Progenitor cell of endocrine pancreas (in vitro differentiated cells): ENCODE measurements at regions not wholly inside any gene's neighbourhood (a gene's known extent, or its start where the extent isn't known, plus 50 kb on each side); places are given as distances from the start of the nearest gene placed in this dataset.
A peak's percentile ranks its signal among the peaks of the same experiment; 100 is the strongest.

Experiments used
- DNase-seq: peaks from one replicate; pipeline ENCODE4 v3.0.0; 2021; ENCODE audit warnings: low spot score; ENCODE audit not compliant: unreplicated experiment
- H3K27ac Mint-ChIP-seq: 2 replicates; pipeline ENCODE4 v1.8.0; 2021; ENCODE audit warnings: mild to moderate bottlenecking, moderate library complexity, mixed read lengths
- H3K27me3 Mint-ChIP-seq: 2 replicates; pipeline ENCODE4 v1.8.0; 2021; ENCODE audit warnings: mixed read lengths
- H3K36me3 Mint-ChIP-seq: 2 replicates; pipeline ENCODE4 v1.8.0; 2022; ENCODE audit warnings: mixed read lengths; ENCODE audit not compliant: insufficient read depth
- H3K4me1 Mint-ChIP-seq: 2 replicates; pipeline ENCODE4 v1.8.0; 2021; ENCODE audit warnings: low read depth, mixed read lengths
- H3K4me3 Mint-ChIP-seq: 2 replicates; pipeline ENCODE4 v1.8.0; 2021; ENCODE audit warnings: low read depth, mild to moderate bottlenecking, moderate library complexity, mixed read lengths
- H3K9me3 Mint-ChIP-seq: 2 replicates; pipeline ENCODE4 v1.8.0; 2021; ENCODE audit warnings: low read depth, mixed read lengths
- TF ChIP-seq, protein P1 (sequence below): fragments of 200-600 bp; sonication (generic); IDR thresholded peaks from one replicate; pipeline ENCODE4 v1.5.0; 2021; ENCODE audit warnings: antibody characterized with exemption, mild to moderate bottlenecking; ENCODE audit not compliant: unreplicated experiment

DNA sequence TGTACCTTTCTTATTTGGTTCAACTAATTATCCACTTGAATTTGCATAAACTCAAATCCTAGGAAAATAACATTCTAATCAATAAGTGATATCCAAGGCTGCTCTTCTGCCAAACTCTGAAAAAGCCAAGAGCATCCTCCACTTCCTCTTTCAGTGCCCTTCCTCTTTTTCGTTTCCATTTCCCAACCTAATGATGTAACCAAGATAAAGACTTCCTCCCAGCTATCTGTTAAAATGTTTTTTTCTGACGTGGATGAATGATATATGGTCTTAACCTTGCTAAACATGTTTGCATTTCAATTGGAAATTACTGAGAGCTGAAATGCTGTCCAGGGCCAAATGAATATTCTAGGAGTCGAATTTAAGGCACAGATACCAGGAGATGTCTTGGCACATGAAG, 459.5 kb upstream of the PDE3A start:
- Mint-ChIP-seq H3K36me3 (no peaks in the 10 kb centered on the region), H3K27ac (no peak overlapping the region), H3K27me3 (no peaks in the 10 kb centered on the region), H3K4me3 (no peak overlapping the region), H3K9me3 (no peaks in the 10 kb centered on the region), H3K4me1 (peaks cover 21% of the 10 kb centered on the region)
- TF ChIP-seq, protein P1, sequence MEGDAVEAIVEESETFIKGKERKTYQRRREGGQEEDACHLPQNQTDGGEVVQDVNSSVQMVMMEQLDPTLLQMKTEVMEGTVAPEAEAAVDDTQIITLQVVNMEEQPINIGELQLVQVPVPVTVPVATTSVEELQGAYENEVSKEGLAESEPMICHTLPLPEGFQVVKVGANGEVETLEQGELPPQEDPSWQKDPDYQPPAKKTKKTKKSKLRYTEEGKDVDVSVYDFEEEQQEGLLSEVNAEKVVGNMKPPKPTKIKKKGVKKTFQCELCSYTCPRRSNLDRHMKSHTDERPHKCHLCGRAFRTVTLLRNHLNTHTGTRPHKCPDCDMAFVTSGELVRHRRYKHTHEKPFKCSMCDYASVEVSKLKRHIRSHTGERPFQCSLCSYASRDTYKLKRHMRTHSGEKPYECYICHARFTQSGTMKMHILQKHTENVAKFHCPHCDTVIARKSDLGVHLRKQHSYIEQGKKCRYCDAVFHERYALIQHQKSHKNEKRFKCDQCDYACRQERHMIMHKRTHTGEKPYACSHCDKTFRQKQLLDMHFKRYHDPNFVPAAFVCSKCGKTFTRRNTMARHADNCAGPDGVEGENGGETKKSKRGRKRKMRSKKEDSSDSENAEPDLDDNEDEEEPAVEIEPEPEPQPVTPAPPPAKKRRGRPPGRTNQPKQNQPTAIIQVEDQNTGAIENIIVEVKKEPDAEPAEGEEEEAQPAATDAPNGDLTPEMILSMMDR = no peak
- DNase-seq = no peak

DNA sequence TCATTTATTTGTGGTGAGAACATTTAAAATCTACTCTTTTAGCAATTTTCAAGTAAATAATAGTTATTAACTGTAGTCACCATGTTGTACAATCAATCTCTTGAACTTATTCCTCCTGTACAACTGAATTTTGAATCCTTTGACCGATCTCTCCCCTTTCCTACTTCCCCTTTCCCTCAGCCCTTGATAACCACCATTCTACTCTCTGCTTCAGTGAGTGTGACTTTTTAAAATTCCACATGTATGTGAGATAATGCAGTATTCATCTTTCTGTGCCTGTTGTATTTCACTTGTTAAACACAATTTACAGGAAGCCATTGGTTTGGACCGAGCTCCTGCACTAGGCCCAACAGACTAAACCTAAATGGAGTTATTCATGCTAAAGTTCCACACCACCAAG, 458.9 kb upstream of the PDE3A start:
- H3K9me3 Mint-ChIP-seq = no peaks in the 10 kb centered on the region
- H3K27me3 Mint-ChIP-seq = no peaks in the 10 kb centered on the region
- TF ChIP-seq, protein P1 = no peak
- no peak overlapping the region for H3K27ac Mint-ChIP-seq
- no peaks in the 10 kb centered on the region for H3K36me3 Mint-ChIP-seq
- no peak overlapping the region for H3K4me3 Mint-ChIP-seq
- DNase-seq = no peak
- peaks cover 26% of the 10 kb centered on the region for H3K4me1 Mint-ChIP-seq

DNA sequence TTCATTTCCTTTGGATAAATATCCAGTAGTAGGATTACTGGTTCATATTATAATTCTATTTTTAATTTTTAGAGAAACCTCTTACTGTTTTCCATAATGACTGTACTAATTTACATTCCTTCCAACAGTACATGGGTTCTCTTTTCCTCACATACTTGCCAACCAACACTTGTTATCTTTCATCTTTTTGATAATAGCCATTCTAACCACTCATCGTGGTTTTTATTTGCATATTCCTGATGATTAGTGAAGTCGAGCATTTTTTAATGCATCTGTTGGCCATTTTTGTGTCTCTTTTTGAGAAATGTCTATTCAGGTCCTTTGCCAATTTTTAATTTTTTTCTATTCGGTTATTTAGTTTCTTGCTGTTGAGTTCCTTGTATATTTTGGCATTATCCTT, 457.7 kb upstream of the PDE3A start:
- TF ChIP-seq, protein P1 = no peak
- H3K4me3 Mint-ChIP-seq = no peak overlapping the region
- H3K4me1 Mint-ChIP-seq = peaks cover 38% of the 10 kb centered on the region
- H3K27ac Mint-ChIP-seq = no peak overlapping the region
- no peak for DNase-seq
- no peaks in the 10 kb centered on the region for H3K36me3 Mint-ChIP-seq
- no peaks in the 10 kb centered on the region for H3K9me3 Mint-ChIP-seq
- H3K27me3 Mint-ChIP-seq = no peaks in the 10 kb centered on the region

DNA sequence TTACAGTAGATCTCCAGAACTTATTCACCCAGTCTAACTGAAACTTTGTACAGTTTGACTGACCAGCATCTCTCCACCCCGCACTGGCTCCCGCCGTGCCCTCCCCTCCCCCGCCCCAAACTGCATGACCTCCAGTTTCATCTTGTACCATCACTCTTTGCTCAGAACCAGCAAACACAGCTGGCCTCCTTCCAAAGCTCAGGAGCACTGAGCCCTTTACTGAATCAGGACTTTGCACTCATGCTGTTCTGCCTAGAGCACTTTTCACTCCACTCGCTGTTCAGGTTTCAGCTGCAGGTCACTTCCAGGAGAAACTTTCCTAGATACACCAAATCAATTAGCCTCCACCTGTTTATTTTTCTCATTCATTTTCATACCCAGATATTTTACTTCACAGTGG, 455.3 kb upstream of the PDE3A start:
- DNase-seq = no peak
- TF ChIP-seq, protein P1 = no peak
- H3K36me3 Mint-ChIP-seq = no peaks in the 10 kb centered on the region
- peaks cover 58% of the 10 kb centered on the region for H3K4me1 Mint-ChIP-seq
- H3K9me3 Mint-ChIP-seq = no peaks in the 10 kb centered on the region
- H3K27me3 Mint-ChIP-seq = no peaks in the 10 kb centered on the region
- peak overlapping the region; percentile 18 for H3K4me3 Mint-ChIP-seq
- peak overlapping the region; percentile 63 for H3K27ac Mint-ChIP-seq

DNA sequence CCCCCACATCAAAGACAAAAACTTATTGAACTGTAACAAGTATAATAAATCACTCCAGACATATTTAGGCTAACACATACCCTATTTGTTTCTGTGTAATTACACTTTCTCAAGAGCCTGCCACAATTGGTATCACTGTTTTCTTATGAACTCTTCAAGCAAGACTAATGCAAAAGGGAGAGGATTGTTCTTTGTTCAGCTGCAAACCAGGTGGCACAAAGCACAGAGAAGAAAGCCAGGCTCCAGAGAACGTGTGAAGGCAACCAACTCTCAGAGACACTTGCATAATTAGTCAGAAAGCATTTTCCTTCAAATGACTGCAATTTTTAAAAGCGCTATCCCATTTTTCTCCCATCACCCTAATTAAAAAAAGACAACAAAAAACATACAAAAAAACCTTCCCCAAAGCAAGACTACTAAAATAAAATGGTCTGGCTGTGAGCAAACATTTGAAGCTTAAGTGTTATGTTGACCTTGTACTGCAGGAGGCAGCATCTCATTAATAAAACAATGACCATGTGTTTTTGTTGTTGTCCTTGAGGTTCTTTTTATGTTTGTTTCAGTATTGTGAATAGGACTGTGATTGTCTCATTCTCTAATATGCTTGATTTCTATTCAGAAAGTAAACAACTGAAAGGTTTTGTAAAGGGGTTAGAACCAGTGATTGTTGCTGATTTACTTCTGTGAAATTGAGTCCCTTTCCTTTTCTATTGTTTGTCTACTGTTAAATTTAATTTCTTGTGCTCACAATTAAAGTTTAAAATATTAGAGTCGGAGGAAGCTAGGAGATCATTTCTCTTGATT, 452.7 kb upstream of the PDE3A start:
- H3K4me3 Mint-ChIP-seq = peak overlapping the region; percentile 8
- H3K4me1 Mint-ChIP-seq = peaks cover 53% of the 10 kb centered on the region
- no peaks in the 10 kb centered on the region for H3K27me3 Mint-ChIP-seq
- peaks cover 6% of the 10 kb centered on the region for H3K9me3 Mint-ChIP-seq
- peaks cover 2% of the 10 kb centered on the region for H3K36me3 Mint-ChIP-seq
- TF ChIP-seq, protein P1 = peak; percentile 83
- no peak for DNase-seq
- H3K27ac Mint-ChIP-seq = peak overlapping the region; percentile 90
